HL-60 (cell line): ENCODE measurements at regions not wholly inside any gene's neighbourhood (a gene's known extent, or its start where the extent isn't known, plus 50 kb on each side); places are given as distances from the start of the nearest gene placed in this dataset.

Source experiments
- GABPA ChIP-seq: IDR thresholded peaks from 2 replicates; pipeline ENCODE4 v1.6.1; 2012; ENCODE audit warnings: low read depth
- REST ChIP-seq: IDR thresholded peaks from 2 replicates; pipeline ENCODE4 v1.6.1; 2012; ENCODE audit warnings: low read depth; ENCODE audit not compliant: insufficient replicate concordance
- TF ChIP-seq, protein P1 (sequence below): IDR thresholded peaks from one replicate; pipeline ENCODE4 v1.5.1; 2011; ENCODE audit warnings: low read length, control low read depth, inconsistent platforms; ENCODE audit not compliant: insufficient read depth

DNA sequence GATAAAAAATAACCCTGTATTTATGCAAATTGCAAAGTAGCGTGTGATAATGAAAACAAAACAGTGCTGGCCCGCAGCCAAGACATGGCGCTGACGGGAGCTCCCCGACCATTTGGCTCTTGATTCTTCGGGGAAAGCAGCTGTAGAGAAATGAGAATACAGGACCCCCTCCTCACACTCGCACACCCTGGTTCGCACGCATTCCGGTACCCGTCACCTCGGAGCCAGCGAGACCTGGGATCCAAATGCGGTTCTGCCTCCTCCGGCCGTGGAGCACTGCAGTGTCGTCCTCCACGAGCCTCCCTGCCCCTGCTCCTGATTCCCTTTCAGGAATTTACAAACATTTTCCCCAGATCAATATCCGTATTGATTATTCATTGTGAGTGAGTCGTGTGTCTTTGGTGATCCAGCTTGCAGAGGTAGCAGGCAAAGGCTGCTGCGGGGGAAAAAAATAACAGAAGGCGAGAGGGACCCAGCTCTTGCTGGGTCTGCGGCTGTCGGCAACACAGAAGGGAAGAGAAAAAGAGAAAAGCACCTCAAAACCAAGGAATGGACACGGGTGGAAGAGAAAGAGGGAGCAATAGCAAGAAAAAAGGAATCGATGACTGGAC is 184.1 kb upstream of the ZFHX3 start:
- TF ChIP-seq, protein P1, sequence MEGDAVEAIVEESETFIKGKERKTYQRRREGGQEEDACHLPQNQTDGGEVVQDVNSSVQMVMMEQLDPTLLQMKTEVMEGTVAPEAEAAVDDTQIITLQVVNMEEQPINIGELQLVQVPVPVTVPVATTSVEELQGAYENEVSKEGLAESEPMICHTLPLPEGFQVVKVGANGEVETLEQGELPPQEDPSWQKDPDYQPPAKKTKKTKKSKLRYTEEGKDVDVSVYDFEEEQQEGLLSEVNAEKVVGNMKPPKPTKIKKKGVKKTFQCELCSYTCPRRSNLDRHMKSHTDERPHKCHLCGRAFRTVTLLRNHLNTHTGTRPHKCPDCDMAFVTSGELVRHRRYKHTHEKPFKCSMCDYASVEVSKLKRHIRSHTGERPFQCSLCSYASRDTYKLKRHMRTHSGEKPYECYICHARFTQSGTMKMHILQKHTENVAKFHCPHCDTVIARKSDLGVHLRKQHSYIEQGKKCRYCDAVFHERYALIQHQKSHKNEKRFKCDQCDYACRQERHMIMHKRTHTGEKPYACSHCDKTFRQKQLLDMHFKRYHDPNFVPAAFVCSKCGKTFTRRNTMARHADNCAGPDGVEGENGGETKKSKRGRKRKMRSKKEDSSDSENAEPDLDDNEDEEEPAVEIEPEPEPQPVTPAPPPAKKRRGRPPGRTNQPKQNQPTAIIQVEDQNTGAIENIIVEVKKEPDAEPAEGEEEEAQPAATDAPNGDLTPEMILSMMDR = no peak
- TF ChIP-seq GABPA = no peak
- no peak for TF ChIP-seq REST
